H9 (cell line): ENCODE measurements at regions not wholly inside any gene's neighbourhood (a gene's known extent, or its start where the extent isn't known, plus 50 kb on each side); places are given as distances from the start of the nearest gene placed in this dataset.

Experiments used
- DNase-seq: peaks from one replicate; pipeline ENCODE4 v3.0.0-alpha.2; 2017
- H2AFZ ChIP-seq: one replicate; pipeline ENCODE4 v1.6.1; 2013; ENCODE audit warnings: mild to moderate bottlenecking, low read length, control low read depth, moderate library complexity
- H2AK5ac ChIP-seq: 2 replicates; pipeline ENCODE4 v1.6.1; 2013; ENCODE audit warnings: low read length, control low read depth, mixed read lengths; ENCODE audit not compliant: insufficient read length
- H2BK120ac ChIP-seq: one replicate; pipeline ENCODE4 v1.6.1; 2013; ENCODE audit warnings: low read depth, mild to moderate bottlenecking, low read length, control low read depth, inconsistent platforms; ENCODE audit not compliant: poor library complexity, severe bottlenecking
- H2BK12ac ChIP-seq: 2 replicates; pipeline ENCODE4 v1.6.1; 2013; ENCODE audit warnings: low read length, control low read depth, mixed read lengths, low read depth; ENCODE audit not compliant: insufficient read length
- H2BK15ac ChIP-seq: 2 replicates; pipeline ENCODE4 v1.6.1; 2013; ENCODE audit warnings: low read depth, low read length, control low read depth
- H2BK20ac ChIP-seq: one replicate; pipeline ENCODE4 v1.6.1; 2013; ENCODE audit warnings: low read depth, mild to moderate bottlenecking, low read length, control low read depth, inconsistent platforms; ENCODE audit not compliant: poor library complexity, severe bottlenecking
- H2BK5ac ChIP-seq: 2 replicates; pipeline ENCODE4 v1.6.1; 2013; ENCODE audit warnings: low read length, control low read depth, mixed read lengths; ENCODE audit not compliant: insufficient read length
- H3K14ac ChIP-seq: 2 replicates; pipeline ENCODE4 v1.6.1; 2013; ENCODE audit warnings: low read length, control low read depth; ENCODE audit not compliant: insufficient read depth
- H3K18ac ChIP-seq: 2 replicates; pipeline ENCODE4 v1.6.1; 2013; ENCODE audit warnings: low read depth, mild to moderate bottlenecking, mixed read lengths, low read length, control low read depth; ENCODE audit not compliant: insufficient read length
- H3K23ac ChIP-seq: 2 replicates; pipeline ENCODE4 v1.6.1; 2013; ENCODE audit warnings: low read length, control low read depth, mixed read lengths, low read depth; ENCODE audit not compliant: insufficient read length
- H3K23me2 ChIP-seq: 2 replicates; pipeline ENCODE4 v1.6.1; 2013; ENCODE audit warnings: low read depth, mild to moderate bottlenecking, mixed read lengths, low read length, control low read depth; ENCODE audit not compliant: insufficient read length, poor library complexity, severe bottlenecking
- H3K27ac ChIP-seq: 2 replicates; pipeline ENCODE4 v1.5.1; 2013; ENCODE audit warnings: low read length, control low read depth, mixed read lengths, low read depth; ENCODE audit not compliant: insufficient read length
- H3K27me3 ChIP-seq: 2 replicates; pipeline ENCODE4 v1.6.1; 2013; ENCODE audit warnings: low read length, control low read depth, inconsistent platforms; ENCODE audit not compliant: insufficient read depth
- H3K4ac ChIP-seq: 2 replicates; pipeline ENCODE4 v1.6.1; 2013; ENCODE audit warnings: low read depth, mild to moderate bottlenecking, control low read depth, inconsistent platforms, low read length, moderate library complexity
- H3K4me1 ChIP-seq: 2 replicates; pipeline ENCODE4 v1.6.1; 2013; ENCODE audit warnings: low read length, control low read depth, inconsistent platforms; ENCODE audit not compliant: insufficient read depth
- H3K4me2 ChIP-seq: 2 replicates; pipeline ENCODE4 v1.6.1; 2013; ENCODE audit warnings: low read length, control low read depth, mixed read lengths; ENCODE audit not compliant: insufficient read length, insufficient read depth
- H3K56ac ChIP-seq: 2 replicates; pipeline ENCODE4 v1.6.1; 2013; ENCODE audit warnings: low read depth, mild to moderate bottlenecking, mixed read lengths, low read length, control low read depth; ENCODE audit not compliant: insufficient read length
- H3K79me1 ChIP-seq: 2 replicates; pipeline ENCODE4 v1.6.1; 2013; ENCODE audit warnings: low read depth, mild to moderate bottlenecking, moderate library complexity, low read length, control low read depth, inconsistent platforms; ENCODE audit not compliant: insufficient read depth, poor library complexity, severe bottlenecking
- H3K79me2 ChIP-seq: 2 replicates; pipeline ENCODE4 v1.6.1; 2013; ENCODE audit warnings: low read length, control low read depth, inconsistent platforms; ENCODE audit not compliant: insufficient read depth
- H3K9ac ChIP-seq: 2 replicates; pipeline ENCODE4 v1.6.1; 2013; ENCODE audit warnings: low read length, control low read depth, mixed read lengths; ENCODE audit not compliant: insufficient read length; ENCODE audit errors: extremely low read depth
- H3K9me3 ChIP-seq: one replicate; pipeline ENCODE4 v1.6.1; 2013; ENCODE audit warnings: low read depth, low read length, inconsistent platforms; ENCODE audit not compliant: control insufficient read depth
- H3T11ph ChIP-seq: one replicate; pipeline ENCODE4 v1.6.1; 2013; ENCODE audit warnings: mild to moderate bottlenecking, low read length, control low read depth, inconsistent platforms
- H4K20me1 ChIP-seq: one replicate; pipeline ENCODE4 v1.6.1; 2013; ENCODE audit not compliant: control insufficient read depth, insufficient read length, insufficient read depth
- H4K5ac ChIP-seq: 2 replicates; pipeline ENCODE4 v1.6.1; 2013; ENCODE audit warnings: low read depth, mild to moderate bottlenecking, mixed read lengths, low read length, control low read depth; ENCODE audit not compliant: insufficient read length
- H4K8ac ChIP-seq: replicated peaks from 2 replicates; pipeline ENCODE4 v1.6.1; 2013; ENCODE audit warnings: low read length, control low read depth, mixed read lengths, low read depth; ENCODE audit not compliant: insufficient read length
- H4K91ac ChIP-seq: 2 replicates; pipeline ENCODE4 v1.6.1; 2013; ENCODE audit warnings: low read depth, mild to moderate bottlenecking, moderate library complexity, mixed read lengths, low read length, control low read depth; ENCODE audit not compliant: insufficient read length
- H3K27ac Mint-ChIP-seq, 3 experiments: 2 replicates in 2 of 3; 3 replicates in 1 of 3; pipeline ENCODE4 v1.8.0; 2020 to 2021; ENCODE audit warnings: mixed read lengths in 3 of 3, mild to moderate bottlenecking in 1 of 3, moderate library complexity in 1 of 3
- H3K27me3 Mint-ChIP-seq: 2 replicates; pipeline ENCODE4 v1.8.0; 2021; ENCODE audit warnings: low read depth, mild to moderate bottlenecking, moderate library complexity, mixed read lengths
- H3K36me3 Mint-ChIP-seq, 3 experiments: 2 replicates in 2 of 3; 3 replicates in 1 of 3; pipeline ENCODE4 v1.8.0; 2020 to 2021; ENCODE audit warnings: low read depth in 3 of 3, mixed read lengths in 3 of 3; ENCODE audit not compliant: insufficient read depth in 1 of 3
- H3K4me1 Mint-ChIP-seq, 2 experiments: 2 replicates each; pipeline ENCODE4 v1.8.0; 2020; ENCODE audit warnings: mixed read lengths in 2 of 2
- H3K4me3 Mint-ChIP-seq, 2 experiments: 2 replicates in 1 of 2; 3 replicates in 1 of 2; pipeline ENCODE4 v1.8.0; 2020 to 2021; ENCODE audit warnings: mild to moderate bottlenecking in 2 of 2, mixed read lengths in 2 of 2, moderate library complexity in 1 of 2
- H3K9me3 Mint-ChIP-seq, 2 experiments: 2 replicates in 1 of 2; 3 replicates in 1 of 2; pipeline ENCODE4 v1.8.0; 2020; ENCODE audit warnings: mild to moderate bottlenecking in 2 of 2, mixed read lengths in 2 of 2, moderate library complexity in 1 of 2
- CTCF ChIP-seq: fragments of 200-600 bp; sonication (generic); conservative IDR thresholded peaks from 3 replicates; pipeline ENCODE4 v1.8.0; 2021; ENCODE audit warnings: antibody characterized with exemption, mild to moderate bottlenecking
- WGBS: extraction: QIAGEN DNeasy Blood & Tissue Kit; methylation state at CpG from one replicate; pipeline ENCODE4 v1.1.7; 2013; ENCODE audit warnings: missing lambda C conversion rate, low lambda C conversion rate, mixed read lengths; ENCODE audit not compliant: insufficient read length; ENCODE audit errors: extremely low coverage; 5-methylcytosine and 5-hydroxymethylcytosine counted together

- no peaks in the 10 kb centered on the region for H3K9me3 ChIP-seq
- no peak overlapping the region for H2BK20ac ChIP-seq
- H4K8ac ChIP-seq = no peak overlapping the region
- Mint-ChIP-seq H3K27ac (no peak overlapping the region; a peak in 1 of 7 replicates), H3K4me3 (no peak overlapping the region), H3K9me3 (peaks cover 2 to 4% of the 10 kb centered on the region in 2 experiments; a peak in 3 of 5 replicates), H3K4me1 (peaks cover 40 to 41% of the 10 kb centered on the region in 2 experiments), H3K36me3 (peaks cover 0 to 6% (median 0%) of the 10 kb centered on the region in 3 experiments; a peak in 2 of 7 replicates), H3K27me3 (peaks cover 8% of the 10 kb centered on the region)
- peaks cover 4% of the 10 kb centered on the region; the same call in 1 of the 2 replicates for H3K4me1 ChIP-seq
- DNase-seq = no peak
- H3K56ac ChIP-seq = no peak overlapping the region
- H2AFZ ChIP-seq = no peak overlapping the region
- H3K27ac ChIP-seq = no peak overlapping the region
- H3T11ph ChIP-seq = no peak overlapping the region
- H2BK5ac ChIP-seq = no peak overlapping the region
- no peak overlapping the region for H2AK5ac ChIP-seq
- no peaks in the 10 kb centered on the region for H4K20me1 ChIP-seq
- H3K79me1 ChIP-seq = no peaks in the 10 kb centered on the region
- peaks cover 3% of the 10 kb centered on the region for H3K23me2 ChIP-seq
- no peaks in the 10 kb centered on the region for H3K79me2 ChIP-seq
- no peak overlapping the region for H3K4me2 ChIP-seq
- no peak overlapping the region for H3K23ac ChIP-seq
- no peaks in the 10 kb centered on the region for H3K27me3 ChIP-seq
- no peak for TF ChIP-seq CTCF
- H4K91ac ChIP-seq = no peak overlapping the region
- no peak overlapping the region for H3K9ac ChIP-seq
- H2BK120ac ChIP-seq = no peak overlapping the region
- no peak overlapping the region for H3K18ac ChIP-seq
- H3K14ac ChIP-seq = no peak overlapping the region
- WGBS = no CpG with 5 or more reads among the region's 20 CpGs
- H3K4ac ChIP-seq = no peak overlapping the region
- H2BK15ac ChIP-seq = no peak overlapping the region
- H4K5ac ChIP-seq = no peak overlapping the region
- no peak overlapping the region for H2BK12ac ChIP-seq
Observed at GRCh38 chr1:11352816-11353799, 80.1 kb downstream of the UBIAD1 start.
